Epithelial cell of proximal tubule (primary cell): ENCODE measurements at regions not wholly inside any gene's neighbourhood (a gene's known extent, or its start where the extent isn't known, plus 50 kb on each side); places are given as distances from the start of the nearest gene placed in this dataset.

Source experiments
- DNase-seq: peaks from one replicate; pipeline ENCODE4 v3.0.0-alpha.2; 2011; ENCODE audit warnings: low read depth
- H3K4me3 ChIP-seq: 2 replicates; pipeline ENCODE4 v1.5.1; 2011; ENCODE audit warnings: low read depth, mild to moderate bottlenecking, low read length
- TF ChIP-seq, protein P1 (sequence below): conservative IDR thresholded peaks from 2 replicates; pipeline ENCODE4 v1.5.1; 2012; ENCODE audit warnings: low read depth, mild to moderate bottlenecking, low read length

DNA sequence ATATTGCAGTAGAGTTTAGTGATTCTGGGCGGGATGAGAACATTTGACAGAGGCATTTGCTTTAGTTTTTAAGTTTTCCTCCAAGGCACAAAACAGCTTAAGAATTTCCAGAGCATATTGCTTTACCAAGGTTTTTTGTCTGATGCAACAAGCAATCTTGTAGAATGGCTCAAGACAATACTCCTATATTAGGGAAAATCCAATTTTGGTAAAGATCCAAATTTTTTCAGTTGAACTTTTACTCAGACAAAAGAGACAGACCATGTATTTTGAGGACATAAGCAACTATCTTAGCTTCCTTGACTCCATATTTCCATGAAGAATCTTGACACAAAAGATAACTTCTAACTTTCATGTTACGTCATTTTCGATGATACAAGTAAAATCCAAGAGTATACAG is 92.3 kb upstream of the NANOS1 start:
- no peak for DNase-seq
- TF ChIP-seq, protein P1, sequence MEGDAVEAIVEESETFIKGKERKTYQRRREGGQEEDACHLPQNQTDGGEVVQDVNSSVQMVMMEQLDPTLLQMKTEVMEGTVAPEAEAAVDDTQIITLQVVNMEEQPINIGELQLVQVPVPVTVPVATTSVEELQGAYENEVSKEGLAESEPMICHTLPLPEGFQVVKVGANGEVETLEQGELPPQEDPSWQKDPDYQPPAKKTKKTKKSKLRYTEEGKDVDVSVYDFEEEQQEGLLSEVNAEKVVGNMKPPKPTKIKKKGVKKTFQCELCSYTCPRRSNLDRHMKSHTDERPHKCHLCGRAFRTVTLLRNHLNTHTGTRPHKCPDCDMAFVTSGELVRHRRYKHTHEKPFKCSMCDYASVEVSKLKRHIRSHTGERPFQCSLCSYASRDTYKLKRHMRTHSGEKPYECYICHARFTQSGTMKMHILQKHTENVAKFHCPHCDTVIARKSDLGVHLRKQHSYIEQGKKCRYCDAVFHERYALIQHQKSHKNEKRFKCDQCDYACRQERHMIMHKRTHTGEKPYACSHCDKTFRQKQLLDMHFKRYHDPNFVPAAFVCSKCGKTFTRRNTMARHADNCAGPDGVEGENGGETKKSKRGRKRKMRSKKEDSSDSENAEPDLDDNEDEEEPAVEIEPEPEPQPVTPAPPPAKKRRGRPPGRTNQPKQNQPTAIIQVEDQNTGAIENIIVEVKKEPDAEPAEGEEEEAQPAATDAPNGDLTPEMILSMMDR, result no peak
- no peak overlapping the region for H3K4me3 ChIP-seq

DNA sequence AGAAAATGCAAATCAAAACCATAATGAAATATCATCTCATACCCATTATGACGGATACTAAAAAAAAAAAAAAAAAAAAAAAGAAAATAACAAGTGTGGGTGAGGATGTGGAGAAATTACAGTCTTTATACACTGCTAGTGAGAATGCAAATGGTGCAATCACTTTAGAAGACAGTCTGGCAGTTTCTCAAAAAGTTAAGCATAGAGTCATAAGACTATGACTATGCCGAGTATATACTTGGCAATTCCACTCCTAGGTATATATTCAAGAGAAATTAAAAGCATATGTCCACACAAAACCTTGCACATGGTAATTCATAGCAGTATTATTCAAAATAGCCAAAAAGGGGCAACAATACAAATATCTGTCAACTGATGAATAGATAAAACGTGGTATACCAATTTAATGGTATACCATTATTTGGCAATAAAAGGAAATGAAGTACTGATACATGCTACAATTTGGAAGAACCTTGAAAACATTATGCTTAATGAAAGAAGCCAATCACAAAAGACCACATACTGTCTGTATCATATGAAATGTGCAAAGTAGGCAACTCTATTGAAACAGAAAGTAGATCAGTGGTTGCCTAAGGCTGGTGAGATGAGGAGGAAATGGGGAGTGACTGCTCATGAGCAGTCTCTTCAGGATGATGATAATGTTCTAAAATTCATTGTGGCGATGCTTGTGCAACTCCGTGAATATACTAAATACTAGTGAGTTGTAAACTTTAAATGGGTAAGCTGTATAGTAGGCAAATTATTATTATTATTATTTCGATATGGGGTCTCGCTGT is 90.1 kb upstream of the NANOS1 start:
- TF ChIP-seq, protein P1, result no peak
- no peak for DNase-seq
- H3K4me3 ChIP-seq, result no peak overlapping the region

DNA sequence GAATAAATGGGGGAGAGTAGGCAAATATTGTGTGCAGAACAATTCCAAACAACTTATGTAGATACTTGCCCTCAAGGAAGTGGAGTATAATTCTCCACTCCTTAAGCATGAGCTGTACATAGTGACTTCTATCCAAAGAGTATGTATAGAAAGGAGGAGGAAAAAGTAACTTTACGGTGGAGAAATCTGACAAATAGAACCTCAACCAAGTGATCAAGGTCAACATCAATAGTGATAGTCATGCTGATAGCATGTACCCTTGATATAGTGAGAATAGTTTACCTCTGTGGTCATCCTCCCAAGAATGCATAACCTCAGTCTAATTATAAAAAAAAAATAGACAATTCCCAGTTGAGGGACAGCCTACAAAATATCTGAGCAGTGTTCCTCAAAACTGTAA is 89.1 kb upstream of the NANOS1 start:
- H3K4me3 ChIP-seq, result no peak overlapping the region
- no peak for DNase-seq
- TF ChIP-seq, protein P1, result no peak

DNA sequence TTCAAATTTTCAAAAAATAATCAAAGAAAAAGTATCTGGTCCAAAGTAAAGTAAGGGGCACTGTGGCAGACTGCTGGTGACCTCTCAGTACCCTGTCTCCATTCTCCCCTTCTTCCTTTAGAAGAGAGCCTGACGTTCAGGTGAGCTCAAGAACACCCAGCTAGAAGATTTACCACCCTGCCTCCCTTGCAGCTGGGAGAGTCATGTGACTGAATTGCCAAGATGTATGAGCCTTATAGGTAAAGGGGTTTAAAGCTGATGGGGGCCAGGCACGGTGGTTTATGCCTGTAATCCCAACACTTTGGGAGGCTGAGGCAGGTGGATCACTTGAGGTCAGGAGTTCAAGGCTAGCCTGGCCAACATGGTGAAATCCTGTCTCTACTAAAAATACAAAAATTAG is 86.3 kb upstream of the NANOS1 start:
- TF ChIP-seq, protein P1, result no peak
- DNase-seq, result no peak
- H3K4me3 ChIP-seq, result no peak overlapping the region

DNA sequence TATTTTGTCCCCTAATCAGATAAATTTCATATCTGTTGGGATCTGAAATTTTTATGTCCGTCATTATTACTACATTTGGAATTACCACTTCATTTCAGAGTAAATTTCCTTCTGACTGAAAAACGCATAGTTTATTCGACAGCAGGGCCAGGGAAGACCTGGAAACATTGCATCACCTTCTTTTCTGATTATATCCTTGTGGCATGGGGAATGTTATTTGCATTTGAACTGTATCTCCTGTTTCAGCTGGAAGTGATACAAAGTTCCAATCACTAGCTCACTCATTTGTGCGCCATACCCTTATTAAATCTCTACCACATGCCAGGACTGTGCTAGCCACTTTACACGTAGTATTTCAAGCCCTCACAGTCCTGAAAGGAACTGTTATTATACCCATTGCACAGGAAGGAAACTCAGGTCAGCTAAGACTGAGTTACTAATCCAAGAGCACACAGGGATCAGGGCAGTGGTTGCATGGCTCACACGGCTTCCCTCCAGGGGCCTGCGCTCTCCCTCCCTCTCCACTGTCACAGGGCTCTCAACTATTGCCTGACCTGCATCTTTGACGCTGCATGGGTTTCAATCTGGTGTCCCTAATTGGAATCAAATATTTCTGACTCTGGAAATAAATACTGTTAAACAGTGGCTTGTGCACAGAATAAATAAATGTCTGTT is 84.4 kb upstream of the NANOS1 start:
- DNase-seq, result no peak
- H3K4me3 ChIP-seq, result no peak overlapping the region
- TF ChIP-seq, protein P1, result no peak

DNA sequence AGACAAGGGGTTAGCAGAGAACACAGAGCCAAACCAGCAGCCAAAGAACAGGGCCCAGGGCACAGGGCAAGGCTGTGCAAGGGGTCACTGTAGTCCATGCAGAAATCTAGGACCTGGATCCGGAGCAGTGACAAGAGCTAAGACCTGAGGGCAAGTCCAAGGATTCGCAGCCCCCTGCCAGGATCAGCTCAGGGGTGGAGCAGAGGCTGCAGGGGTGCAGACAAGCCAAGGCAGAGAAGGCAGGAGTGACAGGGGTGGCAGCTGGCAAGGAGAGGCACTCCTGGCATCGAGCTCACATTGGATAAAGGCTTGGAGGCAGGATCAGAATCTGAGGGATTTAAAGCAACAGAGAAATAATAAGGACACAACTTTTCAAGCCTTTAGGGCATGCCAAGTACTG is 80.7 kb upstream of the NANOS1 start:
- TF ChIP-seq, protein P1, result no peak
- no peak for DNase-seq
- no peak overlapping the region for H3K4me3 ChIP-seq
